Panc1 (cell line): ENCODE measurements at regions not wholly inside any gene's neighbourhood (a gene's known extent, or its start where the extent isn't known, plus 50 kb on each side); places are given as distances from the start of the nearest gene placed in this dataset.

Experiments
- ATAC-seq: fragments of 200-7000 bp; cut with Tn5 transposase; 2 replicates; pipeline ENCODE4 v1.9.1; 2020; ENCODE audit warnings: mild to moderate bottlenecking, moderate library complexity
- BruUV-seq: library from RNA; stranded (reverse); fragments of 400-500 nt; replicated peaks from 2 replicates; lab custom pipeline; 2021; lab: Mats Ljungman, UMichigan
- CTCF ChIA-PET: fragments of 300-600 bp; sonication (Branson Sonifier 250); formaldehyde crosslinking; loops from one replicate; lab custom pipeline; 2022; ENCODE audit warnings: antibody characterized with exemption; lab: Charles Lee
- POLR2A ChIA-PET: fragments of 300-600 bp; sonication (Branson Sonifier 250); formaldehyde crosslinking; loops from one replicate; lab custom pipeline; 2022; ENCODE audit warnings: antibody characterized with exemption; lab: Charles Lee
- DNase-seq: peaks from one replicate; pipeline ENCODE4 v3.0.0-alpha.2; 2010; ENCODE audit warnings: low read depth, low spot score
- H3K27ac ChIP-seq: 2 replicates; pipeline ENCODE4 v1.5.1; 2011; ENCODE audit warnings: mild to moderate bottlenecking, low read length, inconsistent platforms
- H3K27me3 ChIP-seq: fragments of 200-500 bp; sonication (Bioruptor generic); 2 replicates; pipeline ENCODE4 v1.6.0; 2014; ENCODE audit warnings: low read length, inconsistent platforms; ENCODE audit not compliant: control insufficient read depth, insufficient read depth
- H3K36me3 ChIP-seq: fragments of 200-500 bp; sonication (Bioruptor generic); 2 replicates; pipeline ENCODE4 v1.5.1; 2014; ENCODE audit warnings: inconsistent platforms, mild to moderate bottlenecking, low read length, moderate library complexity; ENCODE audit not compliant: control insufficient read depth, insufficient read depth
- H3K4me1 ChIP-seq: 2 replicates; pipeline ENCODE4 v1.5.1; 2011; ENCODE audit warnings: inconsistent platforms, mild to moderate bottlenecking, low read length, moderate library complexity; ENCODE audit not compliant: control insufficient read depth, insufficient read depth
- H3K4me3 ChIP-seq, 2 experiments: 2 replicates each; pipeline ENCODE4 v1.5.1; 2011 to 2012; ENCODE audit warnings: low read depth in 2 of 2, low read length in 2 of 2, mild to moderate bottlenecking in 2 of 2, inconsistent platforms in 1 of 2, moderate library complexity in 1 of 2
- H3K9me3 ChIP-seq: fragments of 200-500 bp; sonication (Bioruptor generic); 2 replicates; pipeline ENCODE4 v1.5.1; 2014; ENCODE audit warnings: low read depth, mild to moderate bottlenecking, inconsistent platforms, low read length, moderate library complexity; ENCODE audit not compliant: control insufficient read depth, insufficient read depth
- CTCF ChIP-seq: fragments of 450-650 bp; IDR thresholded peaks from 2 replicates; pipeline ENCODE4 v1.5.1; 2017; ENCODE audit warnings: mild to moderate bottlenecking
- POLR2AphosphoS5 ChIP-seq: IDR thresholded peaks from 2 replicates; pipeline ENCODE4 v1.6.1; 2012; ENCODE audit warnings: mild to moderate bottlenecking, low read depth, low read length, moderate library complexity
- REST ChIP-seq, 2 experiments: IDR thresholded peaks; 2 replicates each; pipeline ENCODE4 v1.6.1; 2011 to 2012; ENCODE audit warnings: low read depth in 2 of 2, control low read depth in 1 of 2, low read length in 1 of 2, mild to moderate bottlenecking in 1 of 2, moderate library complexity in 1 of 2; ENCODE audit not compliant: insufficient read depth in 1 of 2
- SIN3A ChIP-seq: IDR thresholded peaks from 2 replicates; pipeline ENCODE4 v1.6.1; 2012; ENCODE audit warnings: low read depth, mild to moderate bottlenecking, low read length, moderate library complexity, borderline replicate concordance; ENCODE audit not compliant: insufficient read depth
- in situ Hi-C: cut with HindIII; loops from 2 replicates; pipeline ENCODE4 v1.10.0; 2016; ENCODE audit warnings: low sequenced_read_pairs, low pct_unique_long_range_greater_than_20kb
- intact Hi-C: fragments of 100-400 bp; cut with micrococcal nuclease; formaldehyde crosslinking; loops from one replicate; pipeline ENCODE4 v1.10.0; 2022; ENCODE audit not compliant: unreplicated experiment

GRCh38 chr4:164378361-164378760 lies 375.6 kb upstream of the SMIM31 start:
- in situ Hi-C loops (no loop called here), intact Hi-C loops (no loop called here)
- ATAC-seq (no peak), DNase-seq (no peak)
- ChIA-PET POLR2A (no interaction called here), CTCF (no interaction called here)
- Histone ChIP-seq H3K4me3 (no peak overlapping the region), H3K9me3 (no peaks in the 10 kb centered on the region), H3K27ac (no peak overlapping the region), H3K4me1 (no peaks in the 10 kb centered on the region), H3K36me3 (no peaks in the 10 kb centered on the region), H3K27me3 (no peaks in the 10 kb centered on the region)
- BruUV-seq = no TSS peak
- TF ChIP-seq CTCF (no peak), REST (IDR thresholded peaks at IDR 0.05; ENCODE audit: insufficient read depth in 1 of 2, low read depth in 2 of 2, low read length in 1 of 2) (no peak), POLR2AphosphoS5 (no peak), SIN3A (no peak)

- no TSS peak for BruUV-seq
- no peak overlapping the region for H3K27ac ChIP-seq
- TF ChIP-seq SIN3A (no peak), POLR2AphosphoS5 (no peak), REST (IDR thresholded peaks at IDR 0.05; ENCODE audit: insufficient read depth in 1 of 2, low read depth in 2 of 2, low read length in 1 of 2) (no peak)
- H3K4me1 ChIP-seq = no peaks in the 10 kb centered on the region
- no peaks in the 10 kb centered on the region for H3K9me3 ChIP-seq
- H3K36me3 ChIP-seq = no peaks in the 10 kb centered on the region
- CTCF ChIA-PET = no interaction called here
- POLR2A ChIA-PET = no interaction called here
- no peak for DNase-seq
- intact Hi-C loops = no loop called here
- H3K4me3 ChIP-seq = no peak overlapping the region
- H3K27me3 ChIP-seq = no peaks in the 10 kb centered on the region
- ATAC-seq = no peak
- in situ Hi-C loops = no loop called here
Measured at GRCh38 chr4:164379694-164380093, 374.2 kb upstream of the SMIM31 start.
